T follicular helper cell (primary cell): ENCODE measurements at regions not wholly inside any gene's neighbourhood (a gene's known extent, or its start where the extent isn't known, plus 50 kb on each side); places are given as distances from the start of the nearest gene placed in this dataset.
"Not testable (repeated sequence)": the region's sequence is repeated elsewhere in the genome, so short reads cannot be mapped to it uniquely, and the experiment has no call there.

ENCODE experiments used
- DNase-seq: peaks from one replicate; pipeline ENCODE4 v3.0.0-alpha.2; 2020; ENCODE audit warnings: low read depth

DNA sequence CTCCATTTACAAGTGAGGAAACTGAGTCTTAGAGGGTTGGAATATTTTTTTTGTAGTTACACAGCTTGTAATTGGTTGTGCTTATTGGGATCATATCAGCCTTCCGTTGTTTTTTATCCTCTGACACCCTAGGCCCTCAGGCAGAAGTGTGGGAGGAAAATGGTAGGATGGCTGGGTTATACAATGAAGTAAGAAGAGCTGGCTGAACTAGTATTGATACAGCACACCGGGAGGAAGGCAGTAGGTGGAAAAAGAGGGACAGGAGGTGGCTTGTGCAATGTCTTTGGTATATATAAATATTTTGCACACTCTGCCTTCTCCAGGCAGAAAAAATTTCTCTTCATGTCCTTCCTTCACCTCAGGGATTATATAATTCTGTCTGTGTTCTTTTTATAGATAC, 214.3 kb upstream of the SGO1 start:
- no peak for DNase-seq

DNA sequence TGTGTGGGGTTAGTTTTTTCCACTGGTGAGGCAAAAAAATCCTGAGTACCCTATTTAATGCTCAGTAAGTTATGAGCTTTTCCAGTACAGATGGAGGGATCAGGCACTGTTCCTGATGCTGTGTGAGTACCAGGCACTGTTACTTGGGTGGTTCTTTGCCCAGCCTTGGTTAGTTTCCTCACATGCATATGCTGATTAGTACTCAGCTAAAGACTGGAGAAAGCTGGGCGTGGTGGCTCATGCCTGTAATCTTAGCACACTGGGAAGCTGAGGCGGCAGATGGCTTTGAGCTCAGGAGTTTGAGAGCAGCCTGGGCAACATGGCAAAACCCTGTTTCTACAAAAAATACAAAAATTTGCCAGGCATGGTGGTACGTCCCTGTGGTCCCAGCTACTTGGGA, 210.3 kb upstream of the SGO1 start:
- DNase-seq, result no peak

GRCh38 chr3:20395692-20396091, 209.7 kb upstream of the SGO1 start:
- no peak for DNase-seq

- DNase-seq, result no peak
Measured at GRCh38 chr3:20394243-20394642, 208.2 kb upstream of the SGO1 start.

DNA sequence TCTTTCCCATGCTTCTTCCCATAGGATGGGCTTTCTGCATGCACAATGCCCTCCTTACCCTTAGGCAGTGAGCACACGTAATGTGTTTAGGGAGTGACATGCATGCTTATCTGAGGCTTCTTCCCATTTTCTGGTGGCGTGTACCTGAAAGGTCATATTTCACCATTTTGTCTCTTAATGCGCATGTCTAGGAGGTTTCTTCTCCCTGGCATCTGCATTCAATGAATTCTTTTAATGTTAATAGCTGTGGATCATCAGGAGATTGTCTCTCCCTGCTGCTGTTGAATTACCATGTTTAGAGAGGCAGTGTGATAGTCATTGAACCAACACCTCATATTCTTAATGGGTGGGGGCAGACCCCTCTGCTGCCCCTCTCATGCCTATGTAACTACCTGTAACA, 205.6 kb upstream of the SGO1 start:
- no peak for DNase-seq

DNA sequence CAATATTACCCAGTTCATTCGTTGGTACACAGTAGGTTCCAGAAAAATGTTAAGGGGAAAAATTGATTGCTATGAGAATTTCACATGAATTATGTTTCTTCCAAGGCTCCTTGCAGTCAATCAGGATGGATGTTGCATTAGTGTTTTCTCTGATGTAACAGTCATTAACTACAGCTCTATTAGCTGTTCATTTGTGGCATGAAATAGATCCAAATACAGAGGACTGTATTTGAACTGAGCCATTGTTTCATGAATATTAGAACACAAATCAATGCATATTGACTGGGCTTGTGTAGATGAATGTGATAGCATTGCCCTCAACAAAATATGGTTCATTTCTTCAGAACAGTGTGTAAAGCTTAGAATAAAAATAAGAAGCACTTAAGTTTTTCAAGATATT, 203.0 kb upstream of the SGO1 start:
- DNase-seq, result no peak

DNA sequence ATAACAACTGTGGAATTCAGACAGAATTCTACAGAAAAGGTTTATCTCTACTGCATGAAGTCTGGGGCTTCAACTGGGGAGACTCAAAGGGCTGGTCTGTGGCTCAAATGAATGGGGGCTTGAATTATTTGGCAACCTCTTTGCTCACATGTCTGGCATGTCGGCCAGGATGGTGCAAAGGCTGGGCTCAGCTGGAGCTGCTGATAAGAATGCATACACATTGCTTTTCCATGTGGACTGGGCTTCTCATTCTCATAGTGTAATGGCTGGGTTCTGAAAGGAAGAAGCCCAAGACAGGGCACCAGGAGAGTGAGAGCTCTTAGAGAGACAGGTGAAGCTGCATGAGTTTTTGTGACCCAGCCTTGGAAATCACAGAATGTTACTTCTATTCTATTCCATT, 194.3 kb upstream of the SGO1 start:
- DNase-seq, result no peak

DNA sequence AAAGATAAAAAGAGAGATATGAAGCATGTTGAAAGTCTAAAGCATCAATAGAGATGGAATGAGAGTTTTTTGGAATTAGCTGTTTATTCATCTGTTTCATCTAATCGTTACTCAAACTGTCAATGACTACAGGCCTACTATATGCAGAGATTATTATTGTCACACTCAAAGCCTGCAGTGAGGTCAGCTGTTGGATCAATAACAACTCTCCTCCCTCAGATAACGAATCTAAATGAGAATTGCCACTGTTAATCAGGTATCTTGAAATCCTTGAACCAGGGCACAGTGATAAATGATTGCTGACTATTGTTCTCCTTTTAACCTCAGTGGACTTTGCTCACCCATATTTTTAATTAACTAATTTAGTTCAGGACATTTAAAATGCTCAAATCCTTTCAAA, 192.3 kb upstream of the SGO1 start:
- DNase-seq, result no peak

DNA sequence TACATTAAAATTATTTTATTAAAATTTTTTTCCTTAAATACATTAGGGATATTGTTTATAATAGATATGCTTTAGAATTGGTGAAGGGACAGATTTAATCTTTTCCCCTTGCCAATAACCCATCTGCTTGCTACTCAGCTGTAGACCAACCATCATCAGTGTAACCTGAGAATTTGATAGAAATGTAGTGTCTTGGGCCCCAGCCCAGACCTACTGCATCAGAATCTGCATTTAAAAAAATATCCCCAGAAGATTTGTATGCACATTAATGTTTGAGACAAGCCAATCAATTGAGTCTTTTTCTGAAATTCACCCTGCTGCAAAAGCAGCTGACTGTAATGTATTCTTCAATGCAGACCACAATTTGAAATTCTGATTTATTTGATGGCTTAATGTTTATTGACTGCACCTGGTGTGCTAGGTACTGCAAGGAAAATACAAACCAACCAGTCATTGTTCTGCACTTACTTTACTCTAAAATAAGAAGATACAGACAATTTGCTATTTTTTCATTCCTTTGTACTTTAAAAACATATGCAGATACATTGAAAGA, 190.7 kb upstream of the SGO1 start:
- DNase-seq, result no peak

DNA sequence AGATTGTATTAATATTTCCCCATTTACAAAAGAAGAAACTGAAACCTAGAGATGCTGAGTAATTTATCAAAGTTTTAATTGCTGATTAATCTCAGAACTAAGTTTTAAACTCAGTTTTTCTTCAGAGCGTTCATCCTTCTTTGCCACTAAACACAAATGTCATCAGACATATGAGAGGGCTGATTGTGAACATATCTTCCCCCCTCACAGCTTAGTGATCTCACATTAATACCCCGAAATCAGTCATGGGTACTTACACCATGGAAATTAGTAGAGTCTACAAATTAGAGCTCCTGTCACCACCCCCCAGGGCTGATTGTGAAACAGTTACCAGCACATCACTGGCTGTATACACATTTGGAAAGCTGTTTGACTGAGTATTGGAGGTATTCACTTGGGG, 189.3 kb upstream of the SGO1 start:
- no peak for DNase-seq

DNA sequence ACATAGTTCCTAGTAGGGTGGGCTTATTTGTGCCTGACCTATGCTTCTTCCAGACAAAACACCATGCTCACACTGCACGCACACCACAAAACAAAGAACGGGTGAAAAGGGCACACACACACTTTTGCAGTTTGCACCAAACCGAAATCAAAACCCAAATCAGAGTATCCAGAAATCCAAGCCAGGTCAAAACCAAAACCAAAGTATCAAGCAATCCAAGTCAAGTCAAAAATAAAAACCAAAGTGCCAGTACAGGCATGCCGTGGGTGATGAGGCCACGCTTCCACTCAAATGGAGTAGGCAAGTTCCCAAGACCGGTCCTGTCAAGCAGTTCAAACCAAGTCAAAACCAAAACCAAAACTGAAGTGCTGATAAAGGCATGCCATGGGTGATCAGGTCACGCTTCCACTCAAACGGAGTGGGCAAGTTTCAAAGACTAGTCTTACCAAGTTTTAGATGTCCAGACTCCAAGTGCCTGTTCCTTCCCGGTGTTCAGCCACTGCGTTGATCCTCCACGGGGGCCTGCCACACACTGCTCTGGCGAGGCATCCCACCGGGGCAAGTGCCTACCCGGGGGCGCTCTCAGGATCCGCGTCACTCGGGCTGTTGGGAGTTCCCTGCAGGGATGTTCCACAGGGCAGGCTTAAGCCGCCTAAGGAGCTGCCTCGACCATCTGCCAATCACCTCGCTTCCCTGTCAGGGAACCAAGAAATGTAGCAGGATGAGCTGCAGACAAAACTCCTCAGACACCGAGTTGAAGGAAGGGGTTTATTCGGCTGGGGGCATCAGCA, 184.5 kb upstream of the SGO1 start:
- DNase-seq, result not testable (repeated sequence)

- no peak for DNase-seq
Measured at GRCh38 chr3:20361000-20361399, 175.0 kb upstream of the SGO1 start.

GRCh38 chr3:20353286-20353685, 167.3 kb upstream of the SGO1 start:
- no peak for DNase-seq

DNA sequence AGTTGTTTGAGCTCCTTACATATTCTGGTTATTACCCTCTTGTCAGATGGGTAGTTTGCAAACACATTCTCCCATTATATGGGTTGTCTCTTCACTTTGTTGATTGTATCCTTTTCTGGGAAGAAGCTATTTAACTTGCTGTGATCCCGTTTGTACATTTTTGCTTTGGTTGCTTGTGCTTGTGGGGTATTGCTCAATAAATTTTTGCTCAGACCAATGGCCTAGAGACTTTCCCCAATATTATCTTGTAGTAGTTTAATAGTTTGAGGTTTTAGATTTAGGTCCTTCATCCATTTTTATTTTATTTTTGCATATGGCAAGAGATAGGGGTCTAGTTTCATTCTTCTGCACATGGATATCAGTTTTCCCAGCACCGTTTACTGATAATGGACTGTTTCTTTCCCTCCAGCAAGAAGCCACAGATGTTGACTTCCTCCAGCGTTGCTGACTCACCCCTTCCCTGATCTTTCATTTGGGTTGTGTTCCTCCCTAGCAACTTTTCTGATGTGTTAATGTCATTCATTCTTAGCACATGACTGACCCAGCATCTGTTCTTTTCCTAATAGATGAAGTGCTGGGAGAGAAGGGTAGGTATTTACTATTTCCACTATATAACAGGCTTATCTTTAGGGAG, 166.7 kb upstream of the SGO1 start:
- no peak for DNase-seq

DNA sequence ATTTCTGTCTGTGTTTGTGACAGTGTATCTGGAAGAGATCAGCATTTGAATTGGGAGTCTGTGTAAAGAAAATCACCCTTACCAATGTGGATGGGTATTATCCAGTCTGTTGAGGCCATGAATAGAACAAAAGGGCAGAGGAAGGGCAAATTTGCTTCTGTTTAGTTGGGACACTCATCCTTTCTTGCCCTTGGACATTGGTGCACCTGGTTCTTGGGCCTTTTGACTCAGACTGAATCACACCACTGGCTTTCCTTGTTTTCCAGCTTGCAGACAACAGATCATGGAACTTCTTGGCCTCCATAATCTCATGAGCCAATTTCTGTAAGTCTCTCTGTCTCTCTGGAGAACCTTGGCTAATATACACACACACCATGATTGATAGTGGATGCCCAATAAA, 164.4 kb upstream of the SGO1 start:
- DNase-seq, result no peak

DNA sequence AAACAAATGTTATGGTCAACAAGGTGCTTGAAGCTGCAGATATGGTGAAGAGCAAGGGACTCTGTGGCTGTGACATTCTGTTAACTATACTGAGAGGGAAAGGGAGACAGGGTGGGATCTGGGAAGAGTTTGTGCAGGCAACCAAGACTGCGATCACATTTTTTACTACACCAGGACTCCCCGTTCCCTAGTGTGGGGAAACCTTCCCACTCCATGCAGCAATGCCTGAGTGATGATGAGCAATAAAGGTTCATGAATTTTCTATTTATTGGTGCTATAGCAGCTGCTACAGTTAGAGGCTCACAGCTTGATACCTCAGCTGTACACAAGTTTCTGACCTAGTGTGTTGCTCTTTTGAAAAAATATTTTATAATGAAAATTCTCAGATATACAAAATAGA, 160.9 kb upstream of the SGO1 start:
- no peak for DNase-seq

DNA sequence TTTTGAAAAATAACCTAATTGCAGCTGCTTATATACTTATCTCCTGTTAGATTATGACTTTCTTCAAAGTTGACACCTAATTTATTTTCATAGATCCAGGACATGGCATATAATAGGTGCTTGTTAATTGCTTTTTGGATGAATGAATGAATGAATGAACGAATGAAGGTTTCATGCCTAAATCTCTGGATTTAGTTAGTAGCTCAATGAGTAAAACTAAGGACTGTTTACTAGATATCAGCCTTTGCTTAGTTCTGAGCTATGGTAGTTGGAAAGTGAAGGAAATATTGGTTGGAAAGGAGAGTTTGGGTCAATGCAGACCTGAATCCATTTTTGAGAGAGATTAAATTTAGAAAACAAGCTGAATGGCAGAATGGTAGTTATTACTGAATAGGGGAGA, 160.4 kb upstream of the SGO1 start:
- DNase-seq, result no peak

GRCh38 chr3:20344400-20344959, 158.5 kb upstream of the SGO1 start:
- no peak for DNase-seq

- DNase-seq, result no peak
Measured at GRCh38 chr3:20343790-20344189, 157.8 kb upstream of the SGO1 start.

DNA sequence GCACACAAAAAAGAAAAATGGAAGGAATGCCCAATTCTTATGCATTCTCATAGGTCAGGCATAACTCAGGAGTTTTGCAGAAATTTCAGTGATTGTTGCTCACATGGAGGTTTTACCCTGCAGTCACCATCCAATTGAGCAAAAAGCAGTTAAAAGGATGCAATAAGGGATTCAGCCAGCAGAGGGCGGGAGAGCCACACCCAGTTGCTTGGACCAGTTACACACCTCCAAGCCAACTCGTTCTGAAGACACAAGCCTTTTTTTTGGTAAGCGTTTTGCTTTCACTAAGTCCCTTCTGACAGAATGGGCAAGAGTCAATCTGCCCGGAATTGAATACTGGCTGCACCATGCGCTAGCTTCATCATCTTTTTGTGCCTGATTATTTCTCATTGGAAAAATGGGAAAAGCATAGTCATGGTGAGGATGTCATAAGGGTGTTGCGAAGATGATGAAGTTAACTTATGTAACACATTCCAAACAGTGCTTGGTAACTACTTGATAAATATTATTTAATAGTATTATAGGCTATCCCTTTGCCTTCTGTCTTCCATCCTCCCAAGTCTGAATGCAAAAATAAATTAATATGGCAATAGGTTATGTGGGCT, 154.4 kb upstream of the SGO1 start:
- peak; percentile 13 for DNase-seq

GRCh38 chr3:20336572-20336971, 150.6 kb upstream of the SGO1 start:
- DNase-seq, result no peak

DNA sequence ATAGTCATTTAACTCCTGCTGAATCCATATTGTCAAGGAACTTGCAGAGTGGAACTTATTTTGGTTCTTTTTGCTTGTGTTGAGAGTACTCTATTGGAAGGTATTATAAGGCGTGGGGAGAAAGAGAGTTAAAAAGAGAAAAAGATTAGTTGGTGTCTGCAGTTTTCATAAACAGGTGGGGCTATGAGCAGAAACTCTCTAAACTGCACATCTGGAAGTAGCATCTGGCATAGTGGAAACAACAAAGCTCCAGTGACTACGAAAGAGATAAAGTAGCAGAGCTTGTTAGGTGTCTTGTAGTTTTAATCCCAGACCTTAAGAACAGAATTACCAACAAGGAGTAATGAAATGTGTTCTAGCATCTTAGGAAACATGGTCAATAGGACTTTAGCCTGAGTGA, 148.8 kb upstream of the SGO1 start:
- DNase-seq, result no peak

DNA sequence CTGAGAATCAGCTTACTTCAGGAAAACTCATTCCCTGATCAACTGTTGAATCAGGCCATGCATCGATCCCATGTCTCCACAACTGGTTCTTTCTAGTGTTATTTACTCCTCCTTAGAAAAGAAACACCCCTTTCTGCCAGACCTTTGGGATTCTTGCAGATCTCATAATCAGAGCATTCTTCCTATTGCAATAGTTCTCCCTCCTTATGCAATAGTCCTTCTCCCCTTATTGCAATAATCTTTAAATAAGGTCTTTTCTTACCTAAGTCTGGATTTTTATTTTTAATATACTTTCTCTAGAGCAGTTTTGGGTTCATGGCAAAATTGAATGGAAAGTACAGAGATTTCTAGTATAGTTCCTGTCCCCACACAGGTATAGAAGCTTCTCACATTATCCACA, 141.9 kb upstream of the SGO1 start:
- no peak for DNase-seq
